ENCODE measurements at regions not wholly inside any gene's neighbourhood (a gene's known extent, or its start where the extent isn't known, plus 50 kb on each side); places are given as distances from the start of the nearest gene placed in this dataset.

GRCh38 chr2:23200787-23201114 lies 184.2 kb upstream of the KLHL29 start:
- H3K4me1 Mint-ChIP-seq (ENCODE audit: unreplicated experiment) = no peaks in the 10 kb centered on the region
- no peaks in the 10 kb centered on the region for H3K36me3 Mint-ChIP-seq
- H3K27ac Mint-ChIP-seq = no peak overlapping the region
- no peak for TF ChIP-seq CTCF (conservative IDR thresholded peaks at IDR 0.05)
- H3K4me3 Mint-ChIP-seq = no peak overlapping the region
- no peak for DNase-seq (ENCODE audit: extremely low spot score, unreplicated experiment)
- H3K9me3 Mint-ChIP-seq = no peaks in the 10 kb centered on the region
- H3K27me3 Mint-ChIP-seq = no peaks in the 10 kb centered on the region

- peaks cover 3% of the 10 kb centered on the region for H3K27me3 Mint-ChIP-seq
These were observed 181.6 kb upstream of the KLHL29 start for GRCh38 chr2:23203383-23203782.

GRCh38 chr2:23204685-23205242 lies 180.2 kb upstream of the KLHL29 start:
- peaks cover 4% of the 10 kb centered on the region for H3K36me3 Mint-ChIP-seq
- H3K27ac Mint-ChIP-seq = no peak overlapping the region

More at GRCh38 chr2:23203383-23203782, 181.6 kb upstream of the KLHL29 start:
- no peaks in the 10 kb centered on the region for H3K9me3 Mint-ChIP-seq
- peaks cover 4% of the 10 kb centered on the region for H3K36me3 Mint-ChIP-seq
- no peak overlapping the region for H3K4me3 Mint-ChIP-seq
- no peak overlapping the region for H3K27ac Mint-ChIP-seq
- no peak for DNase-seq (ENCODE audit: extremely low spot score, unreplicated experiment)
- TF ChIP-seq CTCF (conservative IDR thresholded peaks at IDR 0.05) = no peak
- no peaks in the 10 kb centered on the region for H3K4me1 Mint-ChIP-seq (ENCODE audit: unreplicated experiment)

GRCh38 chr2:23206650-23207049 lies 178.3 kb upstream of the KLHL29 start:
- H3K27ac Mint-ChIP-seq = no peak overlapping the region
- peaks cover 4% of the 10 kb centered on the region for H3K4me1 Mint-ChIP-seq (ENCODE audit: unreplicated experiment)
- H3K27me3 Mint-ChIP-seq = peaks cover 3% of the 10 kb centered on the region
- H3K36me3 Mint-ChIP-seq = peaks cover 4% of the 10 kb centered on the region
- H3K9me3 Mint-ChIP-seq = no peaks in the 10 kb centered on the region
- no peak overlapping the region for H3K4me3 Mint-ChIP-seq
- peak; percentile 8 for DNase-seq (ENCODE audit: extremely low spot score, unreplicated experiment)
- TF ChIP-seq CTCF (conservative IDR thresholded peaks at IDR 0.05) = no peak

More at GRCh38 chr2:23204685-23205242, 180.2 kb upstream of the KLHL29 start:
- no peak for TF ChIP-seq CTCF (conservative IDR thresholded peaks at IDR 0.05)
- Mint-ChIP-seq H3K4me1 (ENCODE audit: unreplicated experiment) (peaks cover 4% of the 10 kb centered on the region), H3K27me3 (peaks cover 3% of the 10 kb centered on the region), H3K9me3 (no peaks in the 10 kb centered on the region), H3K4me3 (no peak overlapping the region)
- no peak for DNase-seq (ENCODE audit: extremely low spot score, unreplicated experiment)

- Mint-ChIP-seq H3K36me3 (peaks cover 4% of the 10 kb centered on the region), H3K27me3 (peaks cover 3% of the 10 kb centered on the region), H3K9me3 (no peaks in the 10 kb centered on the region), H3K27ac (no peak overlapping the region), H3K4me1 (ENCODE audit: unreplicated experiment) (peaks cover 7% of the 10 kb centered on the region), H3K4me3 (no peak overlapping the region)
- no peak for TF ChIP-seq CTCF (conservative IDR thresholded peaks at IDR 0.05)
- no peak for DNase-seq (ENCODE audit: extremely low spot score, unreplicated experiment)
These were observed 177.1 kb upstream of the KLHL29 start for GRCh38 chr2:23207871-23208270.

GRCh38 chr2:23208339-23208738 lies 176.6 kb upstream of the KLHL29 start:
- H3K4me1 Mint-ChIP-seq (ENCODE audit: unreplicated experiment) = peaks cover 12% of the 10 kb centered on the region
- TF ChIP-seq CTCF (conservative IDR thresholded peaks at IDR 0.05) = no peak
- no peak overlapping the region for H3K27ac Mint-ChIP-seq
- peaks cover 3% of the 10 kb centered on the region for H3K27me3 Mint-ChIP-seq
- DNase-seq (ENCODE audit: extremely low spot score, unreplicated experiment) = no peak
- no peaks in the 10 kb centered on the region for H3K9me3 Mint-ChIP-seq
- no peak overlapping the region for H3K4me3 Mint-ChIP-seq
- H3K36me3 Mint-ChIP-seq = peaks cover 4% of the 10 kb centered on the region
